ENCODE measurements at regions not wholly inside any gene's neighbourhood (a gene's known extent, or its start where the extent isn't known, plus 50 kb on each side); places are given as distances from the start of the nearest gene placed in this dataset.

- intact Hi-C loops (cut with micrococcal nuclease), result loop anchor here (5.0 to 10.0 kb wide), 2 partner anchors 186 to 869 kb away; no protein-coding TSS in a partner anchor
- no peak overlapping the region for H3K4me2 ChIP-seq (ENCODE audit: low read length)
- H3K36me3 ChIP-seq (ENCODE audit: control insufficient read depth in 1 of 2, insufficient read depth in 2 of 2, low read length in 2 of 2), result no peaks in the 10 kb centered on the region
- DNase-seq (ENCODE audit: low read depth, low spot score), result peak; percentile 57
- ATAC-seq, result peak; percentile 89
- H3K4me3 ChIP-seq (replicated peaks in 1 of 2; ENCODE audit: low read depth in 1 of 2, low read length in 2 of 2), result no peak overlapping the region
- no peaks in the 10 kb centered on the region for H3K9me2 ChIP-seq (ENCODE audit: insufficient read depth)
- peak; percentile 49 for TF ChIP-seq RAD21 (IDR thresholded peaks at IDR 0.05; ENCODE audit: low read depth)
- TF ChIP-seq CTCF (IDR thresholded peaks at IDR 0.05 in 2 of 3, conservative IDR thresholded peaks at IDR 0.05 in 1 of 3; ENCODE audit: borderline replicate concordance in 1 of 3, insufficient read depth in 1 of 3, low read depth in 2 of 3, low read length in 2 of 3), result peak; percentile 37 to 84 (median 77); a peak in 5 of 6 replicates
- no peak for TF ChIP-seq FOSL1 (IDR thresholded peaks at IDR 0.05; ENCODE audit: low read depth)
- peak; percentile 37; the same call in 1 of the 2 replicates for TF ChIP-seq CBX3 (IDR thresholded peaks at IDR 0.05; ENCODE audit: low read depth)
- no peaks in the 10 kb centered on the region for H4K20me1 ChIP-seq (ENCODE audit: insufficient read depth)
- ChIA-PET POLR2A (no interaction called here), CTCF (interaction anchor here (0.5 to 1.4 kb wide), 7 partner anchors 10 to 134 kb away, joined by 3 to 12 read pairs (median 3); no protein-coding TSS in a partner anchor), RAD21 (ENCODE audit: low non-redundant PET in 1 of 2, low total read pairs in 2 of 2, uncharacterized antibody in 2 of 2, unreplicated experiment in 2 of 2) (interaction anchor here in 1 of 2 experiments (1.0 kb wide), 1 partner anchor 867 kb away, joined by 3 read pairs; no protein-coding TSS in a partner anchor)
- H3K79me2 ChIP-seq (ENCODE audit: insufficient read depth, low read length), result no peaks in the 10 kb centered on the region
- no peaks in the 10 kb centered on the region for H3K9me3 ChIP-seq (ENCODE audit: control insufficient read depth in 1 of 2, insufficient read depth in 1 of 2, low read depth in 1 of 2, low read length in 2 of 2)
- no peak overlapping the region for H2AFZ ChIP-seq (ENCODE audit: low read depth, low read length, poor library complexity, severe bottlenecking)
- H3K27me3 ChIP-seq (ENCODE audit: insufficient read depth, low read length), result no peaks in the 10 kb centered on the region
- H3K27ac ChIP-seq (ENCODE audit: low read depth, low read length), result no peak overlapping the region
- no TSS peak for BruUV-seq (replicated peaks)
- no peak overlapping the region for H3K9ac ChIP-seq (ENCODE audit: low read length)
- H3K4me1 ChIP-seq (ENCODE audit: control insufficient read depth in 1 of 2, insufficient read depth in 2 of 2, low read length in 2 of 2), result no peaks in the 10 kb centered on the region
These were observed 337.3 kb upstream of the HS3ST1 start for GRCh38 chr4:11765849-11766453.
